ENCODE measurements at regions not wholly inside any gene's neighbourhood (a gene's known extent, or its start where the extent isn't known, plus 50 kb on each side); places are given as distances from the start of the nearest gene placed in this dataset.

DNA sequence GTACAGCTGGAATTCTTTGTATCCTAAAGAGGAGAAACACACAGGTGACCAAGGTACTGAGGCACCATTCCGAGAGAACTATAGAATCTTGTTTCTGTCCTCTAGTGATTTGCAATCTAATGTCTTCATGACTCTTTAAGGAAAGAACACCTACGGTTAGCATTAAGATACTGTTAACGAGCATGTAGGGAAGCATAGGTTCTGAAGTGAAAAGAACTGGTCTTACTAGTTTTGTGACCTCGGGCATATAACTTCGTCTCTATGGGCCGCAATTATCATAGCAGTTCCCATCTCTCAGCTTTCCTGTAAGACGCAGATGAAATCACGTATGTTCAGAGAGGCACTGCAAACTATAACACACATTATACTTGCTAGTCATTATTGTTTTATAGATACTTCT, 193.0 kb upstream of the NBEA start:
- DNase-seq (ENCODE audit: low read depth in 2 of 2), result no peak

DNA sequence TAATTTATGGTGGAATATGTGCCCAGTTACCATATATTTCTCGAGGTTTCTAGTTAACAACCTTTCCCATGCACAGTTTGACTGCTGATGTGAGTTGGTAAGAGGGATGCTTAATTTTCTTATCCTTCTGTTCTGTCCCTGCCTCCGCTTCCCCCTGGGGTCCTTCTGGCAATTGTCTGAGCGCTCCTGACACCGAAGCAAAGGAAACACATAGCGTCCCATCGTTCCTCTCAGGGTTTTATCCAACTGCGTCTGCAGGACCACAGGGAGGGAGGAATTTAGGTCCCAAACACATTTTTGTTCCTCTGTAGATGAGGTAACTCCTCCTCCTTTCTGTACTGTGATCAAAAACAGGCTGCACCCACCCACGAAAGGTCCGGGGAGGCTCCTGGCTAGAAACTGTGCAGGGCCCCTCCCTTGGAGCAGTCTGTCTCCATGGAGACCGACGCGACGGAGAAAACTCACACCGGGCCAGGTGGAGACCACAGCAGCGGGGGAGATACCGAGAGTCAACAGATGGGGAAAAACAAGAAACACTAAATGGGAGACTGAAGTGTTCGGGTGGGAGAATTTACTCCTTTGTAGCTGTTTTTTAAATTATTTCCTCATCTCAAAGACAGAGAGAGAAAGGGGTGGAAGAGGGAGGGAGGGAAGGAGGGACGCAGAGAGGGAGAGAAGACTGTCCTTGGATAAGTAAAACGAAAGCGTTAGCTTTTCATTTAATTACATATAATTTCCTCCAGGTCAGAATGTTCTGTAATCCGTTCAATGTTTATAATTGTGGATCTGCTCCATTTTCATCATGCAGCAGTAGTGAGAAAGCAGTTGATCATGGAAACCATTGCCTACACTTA, 191.8 kb upstream of the NBEA start:
- no peak for DNase-seq (ENCODE audit: low read depth in 2 of 2)

DNA sequence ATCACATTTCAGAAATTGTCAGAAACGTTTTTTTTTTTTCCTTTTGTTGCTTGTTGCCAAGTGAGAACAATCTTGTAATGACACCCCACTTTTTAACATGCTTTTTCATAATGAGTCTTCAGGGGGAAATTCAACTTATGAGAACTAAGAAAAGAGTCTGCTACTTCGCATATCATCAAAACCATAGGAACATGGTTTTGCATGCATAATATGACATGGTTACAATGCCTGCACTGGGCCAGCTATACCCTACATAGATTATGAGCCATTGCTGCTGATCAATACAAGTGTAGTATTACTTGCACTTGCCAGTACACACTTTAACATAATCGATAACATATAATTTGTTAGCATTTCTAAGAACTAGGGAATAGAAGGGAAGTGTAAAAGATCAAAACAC, 191.0 kb upstream of the NBEA start:
- no peak for DNase-seq (ENCODE audit: low read depth in 2 of 2)

DNA sequence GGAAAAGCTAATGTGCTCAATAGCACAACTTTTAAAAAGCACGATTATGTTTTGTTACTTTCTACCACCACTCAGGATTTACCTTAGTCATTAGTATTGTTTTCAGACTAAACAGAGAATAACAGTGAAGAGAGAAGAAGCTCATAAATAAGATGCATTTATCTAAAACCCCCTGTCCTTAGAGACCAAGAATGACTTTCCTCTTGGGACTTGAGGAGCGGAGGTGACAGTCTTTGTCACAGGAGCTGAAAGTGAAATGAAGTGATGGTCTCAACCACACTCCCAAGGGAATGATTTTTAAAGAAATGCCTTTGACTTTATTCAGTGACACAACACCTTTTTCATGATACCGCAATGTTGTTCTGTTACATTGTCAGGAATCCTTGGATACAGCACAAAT, 190.6 kb upstream of the NBEA start:
- DNase-seq (ENCODE audit: low read depth in 2 of 2), result no peak

DNA sequence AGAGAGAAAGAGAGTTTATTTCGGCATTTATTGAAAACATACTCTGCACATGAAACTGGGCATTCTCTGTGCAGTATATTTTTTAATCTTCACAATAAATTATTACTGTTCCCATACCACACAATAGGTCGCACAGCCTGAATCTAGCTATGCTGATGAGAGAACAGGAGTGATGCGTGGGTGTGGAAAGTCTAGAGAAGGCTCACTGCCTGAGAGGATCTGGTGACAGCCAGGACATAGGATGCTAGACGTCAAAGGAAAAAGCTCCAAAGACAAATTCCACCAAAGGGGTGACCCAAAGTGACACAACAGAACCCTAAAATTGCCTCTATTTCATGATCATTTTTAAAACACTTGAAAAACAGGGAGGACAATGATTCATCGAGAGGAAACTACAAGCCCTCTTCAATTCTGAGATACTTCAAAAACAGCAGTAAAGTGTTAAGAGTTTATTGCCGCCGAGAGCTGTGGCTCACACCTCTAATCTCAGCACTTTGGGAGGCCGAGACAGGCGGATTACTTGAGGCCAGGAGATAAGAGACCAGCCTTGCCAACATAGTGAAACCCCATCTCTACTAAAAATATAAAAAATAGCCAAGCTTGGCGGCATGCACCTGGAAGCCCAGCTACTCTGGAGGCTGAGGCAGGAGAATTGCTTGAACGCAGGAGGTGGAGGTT, 189.6 kb upstream of the NBEA start:
- DNase-seq (ENCODE audit: low read depth in 2 of 2), result no peak

DNA sequence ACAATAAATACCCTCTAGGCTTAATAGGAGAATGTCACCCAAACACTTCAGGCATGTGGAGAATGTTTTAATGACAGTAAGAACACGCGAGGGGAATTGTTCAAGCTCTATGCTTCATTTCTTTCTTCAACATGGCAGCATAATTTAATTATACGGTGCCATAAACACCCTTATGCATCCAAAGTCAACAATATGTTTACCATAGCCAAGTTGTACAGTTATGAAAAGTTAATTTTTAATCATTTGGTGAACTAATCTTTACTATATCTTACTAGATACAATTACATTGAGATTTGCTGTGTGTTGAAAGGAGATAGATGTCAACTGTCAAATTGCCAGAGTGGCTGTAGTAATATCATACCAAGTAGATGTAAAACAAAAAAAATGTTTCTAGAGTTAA, 185.9 kb upstream of the NBEA start:
- no peak for DNase-seq (ENCODE audit: low read depth in 2 of 2)

DNA sequence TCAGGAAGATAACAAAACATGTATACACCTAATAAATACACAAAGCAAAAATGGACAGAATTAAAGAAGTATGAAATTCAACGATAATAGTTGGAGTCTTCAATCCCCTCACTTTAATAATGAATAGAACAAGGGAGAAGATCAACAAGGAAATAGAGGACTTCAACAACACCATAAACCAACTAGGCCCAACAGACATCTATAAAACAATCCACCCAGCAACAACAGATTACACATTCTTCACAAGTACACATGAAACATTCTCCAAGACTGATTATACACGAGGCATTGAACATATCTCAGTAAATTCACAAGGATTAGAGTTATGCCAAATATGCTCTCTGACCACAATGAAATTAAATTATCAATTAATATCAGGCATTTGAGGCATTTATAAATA, 185.5 kb upstream of the NBEA start:
- DNase-seq (ENCODE audit: low read depth in 2 of 2), result no peak

DNA sequence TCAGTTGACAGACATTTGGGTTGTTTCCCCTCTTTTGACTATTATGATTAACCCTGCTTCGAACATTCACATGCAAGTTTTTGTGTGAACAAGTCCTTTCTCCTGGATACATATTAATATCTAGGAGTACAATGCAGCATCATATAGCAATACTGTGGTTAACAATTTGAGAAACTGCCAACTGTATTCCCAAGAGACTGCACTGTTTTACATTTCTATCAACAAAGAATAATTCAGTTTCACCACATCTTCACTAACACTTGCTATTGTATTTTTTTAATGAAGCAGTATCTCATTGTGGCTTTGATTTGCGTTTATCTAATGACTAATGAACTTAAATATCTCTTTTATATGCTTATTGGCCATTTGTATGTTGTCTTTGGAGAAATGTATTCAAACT, 184.6 kb upstream of the NBEA start:
- no peak for DNase-seq (ENCODE audit: low read depth in 2 of 2)

DNA sequence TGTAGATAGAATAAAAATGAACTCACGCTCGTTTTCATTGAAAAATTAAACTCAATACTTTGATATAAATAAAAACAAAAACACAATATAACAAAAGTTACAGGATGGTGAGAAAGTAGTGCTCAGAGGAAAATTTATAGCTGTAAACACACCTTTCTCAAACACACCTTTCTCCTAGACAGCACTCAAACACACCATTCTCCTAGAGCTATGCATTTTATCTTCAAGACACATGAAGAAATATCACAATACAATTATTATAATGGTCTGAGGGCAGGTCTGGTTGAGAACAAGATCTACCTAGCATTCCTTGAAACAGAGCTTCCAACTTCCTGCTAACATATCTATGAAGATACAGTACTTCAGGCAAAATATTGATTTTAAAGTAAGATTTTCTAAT, 183.4 kb upstream of the NBEA start:
- DNase-seq (ENCODE audit: low read depth in 2 of 2), result no peak

DNA sequence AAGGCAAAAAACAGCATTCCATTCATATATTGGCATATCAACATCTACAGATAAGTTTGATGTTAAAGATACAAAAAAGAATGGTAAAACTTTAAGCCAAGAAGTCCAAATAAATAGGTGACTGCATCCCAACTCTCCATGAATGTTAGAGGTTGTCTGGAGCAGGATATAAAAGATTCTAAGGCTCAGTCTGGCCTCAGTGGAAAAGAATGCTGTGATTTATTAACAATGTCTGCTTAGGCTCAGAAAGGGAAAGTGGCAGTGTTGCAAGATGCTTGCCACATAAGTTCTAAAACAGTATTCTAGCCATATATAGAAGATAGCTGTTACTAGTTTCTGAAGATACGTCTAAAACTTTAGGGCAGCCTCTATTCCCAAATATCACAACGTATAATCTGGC, 179.8 kb upstream of the NBEA start:
- DNase-seq (ENCODE audit: low read depth in 2 of 2), result no peak

DNA sequence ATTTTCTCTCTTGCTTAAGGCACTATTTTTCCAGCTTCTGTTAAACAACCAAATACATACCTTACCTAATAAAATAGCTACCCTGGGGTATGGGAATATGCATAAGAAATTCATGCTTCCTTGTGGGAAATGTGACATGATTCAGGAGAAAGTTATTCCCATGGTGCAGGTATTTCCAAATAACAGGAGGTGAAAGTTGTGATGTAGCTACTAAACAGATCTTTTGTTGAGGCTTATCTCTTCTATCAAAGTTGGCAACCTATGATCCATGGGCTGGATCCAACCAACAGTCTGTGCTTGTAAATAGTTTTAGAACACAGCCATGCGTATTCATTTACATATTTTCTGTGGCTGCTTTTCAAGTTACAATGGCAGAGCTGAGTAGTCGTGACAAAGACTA, 177.8 kb upstream of the NBEA start:
- DNase-seq (ENCODE audit: low read depth in 2 of 2), result no peak

DNA sequence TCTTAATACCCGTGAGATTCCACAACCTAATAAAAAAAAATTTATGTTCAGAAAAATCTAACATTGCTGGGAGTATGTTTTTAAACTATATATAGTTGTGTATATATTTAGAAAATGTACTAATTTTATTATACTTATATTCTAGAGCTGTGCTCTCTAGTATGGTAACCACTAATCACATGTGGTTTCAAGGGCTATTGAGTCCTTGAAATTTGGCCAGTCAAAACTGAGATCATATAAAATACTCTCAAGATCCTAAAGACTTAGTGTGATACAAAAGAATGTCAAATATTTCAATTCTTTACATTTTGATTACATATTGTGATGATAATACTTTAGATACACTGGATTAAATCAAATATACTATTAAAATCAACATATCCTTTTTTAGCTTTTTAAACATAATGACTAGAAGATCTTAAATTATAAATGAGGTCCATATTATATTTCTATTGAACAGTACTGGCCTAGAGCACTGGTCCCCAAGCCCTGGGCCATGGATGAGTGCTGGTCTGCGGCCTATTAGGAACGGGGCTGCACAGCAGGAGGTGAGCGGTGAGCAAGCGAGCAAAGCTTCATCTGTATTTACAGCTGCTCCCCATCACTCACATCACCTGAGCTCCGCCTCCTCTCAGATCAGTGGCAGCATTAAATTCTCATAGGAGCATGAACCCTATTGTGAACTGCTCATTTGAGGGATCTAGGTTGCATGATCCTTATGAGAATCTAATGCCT, 176.5 kb upstream of the NBEA start:
- DNase-seq (ENCODE audit: low read depth in 2 of 2), result no peak

DNA sequence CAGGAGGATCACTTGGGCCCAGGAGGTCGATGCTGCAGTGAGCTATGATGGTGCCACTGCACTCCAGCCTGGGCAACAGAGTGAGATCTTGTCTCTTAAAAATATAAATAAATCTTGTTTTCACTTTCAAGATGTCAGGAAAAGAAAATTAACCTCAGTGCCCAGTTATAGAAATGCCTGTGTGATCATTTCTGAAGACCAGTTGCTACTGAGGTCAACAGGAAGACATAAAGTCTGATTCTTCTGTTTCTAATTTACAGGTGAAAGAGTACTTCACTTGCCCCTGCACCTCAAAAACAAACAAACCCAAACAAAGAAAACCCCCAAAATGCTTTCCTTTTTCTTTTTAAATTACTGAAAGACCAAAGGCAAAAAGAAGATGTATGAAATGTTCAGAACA, 174.3 kb upstream of the NBEA start:
- no peak for DNase-seq (ENCODE audit: low read depth in 2 of 2)

DNA sequence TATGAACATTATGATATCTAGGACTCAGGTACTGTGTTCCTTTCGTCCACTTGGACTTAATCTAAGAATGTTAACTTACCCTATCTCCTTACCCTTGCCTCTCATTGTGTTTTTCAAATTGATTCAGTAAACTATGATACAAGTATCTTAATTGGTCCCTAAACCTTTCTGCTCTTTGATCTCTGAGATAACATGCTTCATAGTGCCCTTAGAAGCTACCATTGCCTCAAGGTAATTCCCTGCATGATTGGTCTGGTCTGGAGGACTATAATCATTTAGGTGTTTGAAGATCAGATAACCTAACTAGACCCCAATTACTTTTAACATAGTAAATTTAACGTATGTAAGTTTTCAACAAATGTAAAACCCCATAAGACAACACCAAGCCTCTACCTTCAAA, 169.9 kb upstream of the NBEA start:
- DNase-seq (ENCODE audit: low read depth in 2 of 2), result no peak

DNA sequence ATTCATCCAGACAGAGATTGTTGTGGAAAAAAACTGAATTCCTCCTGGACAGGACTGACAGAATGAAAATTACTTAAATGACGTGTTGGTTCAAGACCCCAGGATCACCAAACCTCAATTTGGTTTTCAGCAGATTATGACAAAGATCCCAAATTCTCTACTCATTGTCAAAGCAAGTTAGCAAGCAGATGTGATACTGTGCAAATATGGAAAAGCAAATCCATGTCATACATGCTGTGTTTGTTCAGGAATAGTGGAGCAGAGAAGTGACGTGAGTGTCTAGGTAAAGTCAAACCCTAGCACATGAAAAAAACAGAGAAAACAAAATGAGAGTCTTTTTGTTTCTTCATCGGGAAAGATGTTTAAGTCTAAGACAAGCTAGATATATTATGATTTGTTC, 169.2 kb upstream of the NBEA start:
- no peak for DNase-seq (ENCODE audit: low read depth in 2 of 2)

DNA sequence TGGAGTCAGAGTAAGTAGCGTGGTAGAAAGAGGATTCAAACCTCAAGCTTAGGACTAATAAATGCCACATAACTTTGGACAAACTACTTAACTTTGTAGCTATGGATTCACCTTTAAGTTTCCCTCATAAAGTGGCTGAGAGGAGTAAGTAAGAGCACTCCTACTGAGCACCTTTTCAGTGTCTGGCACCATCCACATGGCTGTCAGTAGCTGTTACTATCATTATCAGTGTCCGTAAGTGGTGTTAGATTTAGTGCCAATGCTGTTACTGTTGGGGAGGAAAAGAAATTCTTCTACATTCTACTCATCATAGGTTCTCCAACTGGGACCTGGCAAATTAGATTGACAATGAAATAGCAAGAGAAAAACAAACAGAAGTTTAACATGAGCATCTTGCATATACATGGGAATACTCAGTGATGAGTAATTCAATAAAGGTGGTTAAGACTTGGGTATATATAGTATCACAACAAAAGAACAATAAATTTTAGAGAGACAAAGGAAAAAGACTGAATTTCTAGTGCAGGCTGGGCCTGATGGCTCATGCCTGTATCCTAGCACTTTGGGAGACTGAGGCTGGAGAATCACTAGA, 165.6 kb upstream of the NBEA start:
- no peak for DNase-seq (ENCODE audit: low read depth in 2 of 2)

DNA sequence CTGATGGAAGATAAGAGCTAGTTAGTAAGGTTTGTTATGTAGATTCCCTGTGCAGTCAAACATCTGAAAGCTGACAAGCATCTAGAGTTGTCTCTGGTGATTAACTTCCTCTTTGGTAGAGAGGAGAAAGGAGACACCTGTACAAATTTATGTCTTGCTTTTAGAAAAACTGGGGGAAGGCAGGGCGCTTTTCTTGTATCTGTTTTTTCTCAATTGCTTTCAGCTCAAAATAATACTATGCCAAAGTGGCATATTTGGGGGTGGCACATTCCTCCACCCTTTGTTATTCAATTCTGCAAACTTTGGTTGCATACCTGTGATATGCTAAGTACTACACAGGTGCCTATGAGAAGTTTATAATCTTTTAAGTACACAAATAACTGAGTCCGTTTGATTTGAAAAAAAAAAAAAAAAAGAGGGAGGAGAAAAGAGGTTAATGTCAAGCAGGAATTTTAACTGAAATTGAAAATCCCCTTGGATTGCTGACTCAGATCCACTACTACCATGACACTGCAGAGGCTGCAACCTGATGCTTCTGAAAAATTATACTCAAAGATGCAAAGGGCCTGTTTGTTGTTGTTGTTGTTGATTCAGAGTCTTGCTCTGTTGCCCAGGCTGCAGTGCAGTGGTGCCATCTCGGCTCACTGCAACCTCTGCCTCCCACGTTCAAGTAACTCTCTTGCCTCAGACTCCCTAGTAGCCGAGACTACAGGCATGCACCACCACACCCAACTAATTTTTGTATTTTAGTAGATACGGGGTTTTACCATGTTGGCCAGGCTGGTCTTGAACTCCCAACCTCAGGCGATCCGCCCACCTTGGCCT, 164.8 kb upstream of the NBEA start:
- no peak for DNase-seq (ENCODE audit: low read depth in 2 of 2)

DNA sequence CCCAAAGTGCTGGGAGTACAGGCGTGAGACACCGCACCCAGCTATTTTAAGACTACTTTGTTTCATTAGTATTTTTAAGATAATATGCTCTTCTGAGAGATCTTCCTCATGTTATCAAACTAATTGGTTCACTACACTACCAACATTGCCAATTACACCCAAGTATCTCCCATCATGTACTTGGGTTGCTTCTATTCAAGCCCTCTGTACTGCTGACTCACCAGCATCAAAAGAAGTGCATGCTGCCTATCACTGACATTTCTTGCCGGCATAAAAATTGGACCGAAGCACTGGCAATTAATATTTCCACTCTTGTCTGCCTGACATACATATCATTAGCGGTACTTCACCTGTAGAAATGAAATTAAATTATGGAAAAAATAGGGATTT, 164.2 kb upstream of the NBEA start:
- DNase-seq (ENCODE audit: low read depth in 2 of 2), result no peak

DNA sequence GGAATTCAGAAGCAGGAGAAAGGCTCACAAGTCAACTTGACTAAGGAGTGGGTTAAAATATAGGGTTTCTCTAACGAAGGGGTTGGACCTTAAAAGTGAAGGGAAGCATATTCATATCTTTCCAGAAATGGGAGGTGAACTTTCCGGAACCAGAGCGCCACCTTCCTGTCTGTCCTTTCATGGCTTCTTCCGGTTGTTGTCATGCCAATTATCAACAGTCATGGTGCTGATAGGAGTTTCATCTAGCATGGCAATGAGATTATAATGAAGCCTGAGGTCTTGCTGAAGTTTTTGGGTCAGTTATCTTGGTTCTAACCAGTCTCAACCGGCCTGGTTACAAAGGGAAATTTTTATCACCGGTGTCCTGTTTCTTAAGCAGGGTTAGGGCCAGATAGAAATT, 162.9 kb upstream of the NBEA start:
- no peak for DNase-seq (ENCODE audit: low read depth in 2 of 2)

DNA sequence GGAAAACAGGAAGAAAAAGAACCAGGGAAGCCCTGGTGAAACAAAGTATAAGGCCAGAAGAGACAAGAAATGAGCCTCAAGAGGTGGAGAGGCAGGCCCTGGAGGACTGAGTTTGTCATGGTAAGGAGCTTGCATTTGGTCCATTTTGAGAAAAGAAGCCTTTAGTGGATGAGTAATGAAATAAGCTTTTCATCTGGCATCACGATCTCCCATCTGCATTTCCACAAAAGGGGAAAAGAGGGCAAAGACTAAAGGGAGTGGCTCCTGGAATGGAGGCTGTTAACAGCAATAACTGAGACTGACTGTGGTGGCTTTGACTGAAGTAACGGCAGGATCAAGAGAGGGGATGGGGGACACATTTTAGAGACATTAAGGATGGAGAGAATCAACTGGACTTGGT, 148.8 kb upstream of the NBEA start:
- no peak for DNase-seq (ENCODE audit: low read depth in 2 of 2)

DNA sequence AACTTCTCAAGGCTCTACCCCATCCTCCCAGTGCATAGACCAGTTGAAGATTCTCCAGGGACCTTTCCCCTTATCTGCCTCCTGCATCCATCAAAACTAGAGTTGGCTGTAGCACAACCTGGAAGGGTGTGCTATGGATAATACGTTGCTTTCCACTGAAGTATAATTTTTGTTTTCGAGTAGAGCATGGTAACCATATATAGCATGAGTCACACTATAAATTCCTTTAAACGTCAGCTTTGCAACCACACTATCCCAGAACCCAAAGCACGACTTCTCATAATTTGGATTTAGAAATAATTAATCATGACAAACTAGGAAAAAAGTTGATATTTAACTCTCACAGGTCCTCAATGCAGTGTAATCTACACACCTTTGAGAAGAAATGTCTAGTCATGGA, 138.3 kb upstream of the NBEA start:
- DNase-seq (ENCODE audit: low read depth in 2 of 2), result no peak

DNA sequence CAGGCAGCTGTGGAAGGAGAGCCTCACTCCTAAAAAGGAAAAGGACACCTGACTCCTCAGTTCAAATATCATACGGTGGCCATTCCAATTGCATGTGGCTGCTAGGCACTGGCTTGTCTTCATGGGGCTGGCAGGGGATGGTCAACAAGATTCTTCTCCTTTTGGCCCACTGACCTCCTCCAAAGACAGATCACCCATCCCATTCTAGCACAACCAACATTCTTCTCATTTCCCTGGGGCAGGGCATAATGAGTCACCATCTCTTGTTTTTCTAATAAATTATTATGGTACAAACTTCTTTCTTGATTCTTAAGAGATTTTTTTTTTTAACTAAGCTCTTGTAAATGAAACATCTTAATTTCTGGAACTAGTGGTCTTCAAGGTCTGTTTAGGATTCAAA, 136.7 kb upstream of the NBEA start:
- no peak for DNase-seq (ENCODE audit: low read depth in 2 of 2)
